Thyroid gland (tissue), 4 donors: ENCODE measurements at regions not wholly inside any gene's neighbourhood (a gene's known extent, or its start where the extent isn't known, plus 50 kb on each side); places are given as distances from the start of the nearest gene placed in this dataset.

Experiments used
- DNase-seq, 2 donors: peaks; one replicate each; pipeline ENCODE4 v3.0.0-alpha.2; 2019
- H3K27ac ChIP-seq, 3 donors: fragments of 200-600 bp; sonication (generic); 1 replicate in 2 of 3; 2 replicates in 1 of 3; pipeline ENCODE4 v1.5.1; 2016 to 2019; ENCODE audit warnings: mild to moderate bottlenecking in 1 of 3, moderate library complexity in 1 of 3
- H3K27me3 ChIP-seq: fragments of 200-600 bp; sonication (generic); one replicate; pipeline ENCODE4 v1.5.1; 2019
- H3K36me3 ChIP-seq, 2 donors: fragments of 200-600 bp; sonication (generic); one replicate each; pipeline ENCODE4 v1.5.1; 2016 to 2019
- H3K4me1 ChIP-seq, 2 donors: fragments of 200-600 bp; sonication (generic); one replicate each; pipeline ENCODE4 v1.5.1; 2017 to 2019
- H3K4me3 ChIP-seq, 3 donors: fragments of 200-600 bp; sonication (generic); replicated peaks in 1 of 3; 1 replicate in 2 of 3; 2 replicates in 1 of 3; pipeline ENCODE4 v1.5.1; 2016; ENCODE audit warnings: mild to moderate bottlenecking in 1 of 3
- H3K9me3 ChIP-seq: fragments of 200-600 bp; sonication (generic); one replicate; pipeline ENCODE4 v1.5.1; 2017
- POLR2A ChIP-seq, 2 donors: fragments of 450-650 bp; IDR thresholded peaks; one replicate each; pipeline ENCODE4 v1.6.1; 2017; ENCODE audit warnings: antibody characterized with exemption in 2 of 2, mild to moderate bottlenecking in 2 of 2, moderate library complexity in 1 of 2
- WGBS, 2 donors: methylation state at CpG; one replicate each; pipeline ENCODE4 v1.1.5; 2017; 5-methylcytosine and 5-hydroxymethylcytosine counted together
- intact Hi-C: fragments of 100-400 bp; cut with DNase I; formaldehyde crosslinking; loops from one replicate; pipeline ENCODE4 v1.15.1; 2023
- TF ChIP-seq, protein P1 (sequence below), 6 experiments: fragments of 200-600 bp in 3 of 6; fragments of 450-650 bp in 3 of 6; sonication (generic) in 3 of 6; IDR thresholded peaks; one replicate each; pipeline ENCODE4 v1.5.1; 2016 to 2019; ENCODE audit warnings: antibody characterized with exemption in 6 of 6, mild to moderate bottlenecking in 2 of 6, inconsistent platforms in 1 of 6, moderate library complexity in 1 of 6

- WGBS, 2 donors, result 70 to 85% methylated on average over 2 of the region's 2 CpGs
- no peak for DNase-seq
- no peak overlapping the region for H3K27ac ChIP-seq
Measured at GRCh38 chr5:135669416-135669815, 90.6 kb upstream of the CXCL14 start.

GRCh38 chr5:135667673-135668072 is 88.9 kb upstream of the CXCL14 start:
- no peaks in the 10 kb centered on the region for H3K36me3 ChIP-seq
- no peak overlapping the region for H3K4me3 ChIP-seq
- no peaks in the 10 kb centered on the region for H3K9me3 ChIP-seq
- intact Hi-C loops, result no loop called here
- DNase-seq, result no peak
- no peak for TF ChIP-seq POLR2A (IDR thresholded peaks at IDR 0.05)
- TF ChIP-seq, protein P1, sequence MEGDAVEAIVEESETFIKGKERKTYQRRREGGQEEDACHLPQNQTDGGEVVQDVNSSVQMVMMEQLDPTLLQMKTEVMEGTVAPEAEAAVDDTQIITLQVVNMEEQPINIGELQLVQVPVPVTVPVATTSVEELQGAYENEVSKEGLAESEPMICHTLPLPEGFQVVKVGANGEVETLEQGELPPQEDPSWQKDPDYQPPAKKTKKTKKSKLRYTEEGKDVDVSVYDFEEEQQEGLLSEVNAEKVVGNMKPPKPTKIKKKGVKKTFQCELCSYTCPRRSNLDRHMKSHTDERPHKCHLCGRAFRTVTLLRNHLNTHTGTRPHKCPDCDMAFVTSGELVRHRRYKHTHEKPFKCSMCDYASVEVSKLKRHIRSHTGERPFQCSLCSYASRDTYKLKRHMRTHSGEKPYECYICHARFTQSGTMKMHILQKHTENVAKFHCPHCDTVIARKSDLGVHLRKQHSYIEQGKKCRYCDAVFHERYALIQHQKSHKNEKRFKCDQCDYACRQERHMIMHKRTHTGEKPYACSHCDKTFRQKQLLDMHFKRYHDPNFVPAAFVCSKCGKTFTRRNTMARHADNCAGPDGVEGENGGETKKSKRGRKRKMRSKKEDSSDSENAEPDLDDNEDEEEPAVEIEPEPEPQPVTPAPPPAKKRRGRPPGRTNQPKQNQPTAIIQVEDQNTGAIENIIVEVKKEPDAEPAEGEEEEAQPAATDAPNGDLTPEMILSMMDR (IDR thresholded peaks at IDR 0.05), result no peak
- no peak overlapping the region for H3K27ac ChIP-seq
- WGBS, 2 donors, result 56 to 61% methylated on average over 2 of the region's 2 CpGs
- H3K27me3 ChIP-seq, result no peaks in the 10 kb centered on the region
- no peaks in the 10 kb centered on the region for H3K4me1 ChIP-seq

More at GRCh38 chr5:135669416-135669815, 90.6 kb upstream of the CXCL14 start:
- Histone ChIP-seq H3K4me1 (no peaks in the 10 kb centered on the region), H3K27me3 (no peaks in the 10 kb centered on the region), H3K36me3 (no peaks in the 10 kb centered on the region), H3K4me3 (no peak overlapping the region), H3K9me3 (no peaks in the 10 kb centered on the region)
- intact Hi-C loops, result no loop called here
- no peak for TF ChIP-seq POLR2A (IDR thresholded peaks at IDR 0.05)

DNA sequence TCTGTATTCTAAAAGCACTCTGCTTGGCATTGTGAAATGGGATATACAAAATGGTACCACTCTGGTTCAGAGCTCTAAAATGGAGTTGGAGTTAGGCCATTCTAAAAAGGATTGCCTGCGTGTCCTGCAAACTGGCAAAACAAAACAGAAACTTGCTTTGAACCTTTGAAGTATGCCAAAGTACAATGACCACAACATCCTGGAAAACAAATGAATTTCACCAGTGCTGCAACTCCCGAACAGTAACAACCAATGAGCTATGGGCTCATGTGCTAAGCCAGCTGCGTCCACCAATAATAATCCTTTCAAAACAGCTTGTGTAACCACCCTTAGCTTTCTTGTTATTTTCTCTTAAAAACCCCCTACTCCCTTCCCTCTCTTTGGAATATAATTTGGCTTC is 88.4 kb upstream of the CXCL14 start:
- Histone ChIP-seq H3K27me3 (no peaks in the 10 kb centered on the region), H3K4me1 (no peaks in the 10 kb centered on the region), H3K27ac (no peak overlapping the region), H3K4me3 (no peak overlapping the region), H3K9me3 (no peaks in the 10 kb centered on the region), H3K36me3 (no peaks in the 10 kb centered on the region)
- no peak for DNase-seq
- intact Hi-C loops, result no loop called here
- 70 to 83% methylated on average over 3 of the region's 3 CpGs for WGBS, 2 donors
- TF ChIP-seq, protein P1 (IDR thresholded peaks at IDR 0.05), result no peak
- no peak for TF ChIP-seq POLR2A (IDR thresholded peaks at IDR 0.05)

- no peak for DNase-seq
- TF ChIP-seq, protein P1 (IDR thresholded peaks at IDR 0.05), result no peak
- no peak for TF ChIP-seq POLR2A (IDR thresholded peaks at IDR 0.05)
- Histone ChIP-seq H3K4me1 (peaks cover 11 to 14% of the 10 kb centered on the region in 2 donors), H3K27ac (no peak overlapping the region), H3K36me3 (no peaks in the 10 kb centered on the region), H3K9me3 (no peaks in the 10 kb centered on the region), H3K27me3 (no peaks in the 10 kb centered on the region), H3K4me3 (no peak overlapping the region)
- 88 to 92% methylated on average over 3 of the region's 3 CpGs for WGBS, 2 donors
- intact Hi-C loops, result no loop called here
Measured at GRCh38 chr5:135662683-135663082, 83.9 kb upstream of the CXCL14 start.

GRCh38 chr5:135662061-135662481 is 83.3 kb upstream of the CXCL14 start:
- no peak for TF ChIP-seq POLR2A (IDR thresholded peaks at IDR 0.05)
- TF ChIP-seq, protein P1 (IDR thresholded peaks at IDR 0.05), result no peak
- Histone ChIP-seq H3K27me3 (no peaks in the 10 kb centered on the region), H3K27ac (no peak overlapping the region), H3K4me1 (peaks cover 11 to 14% of the 10 kb centered on the region in 2 donors), H3K36me3 (no peaks in the 10 kb centered on the region), H3K4me3 (no peak overlapping the region), H3K9me3 (no peaks in the 10 kb centered on the region)
- 65 to 71% methylated on average over 3 of the region's 3 CpGs for WGBS, 2 donors
- no peak for DNase-seq
- intact Hi-C loops, result no loop called here
